K562 (cell line): ENCODE measurements at regions not wholly inside any gene's neighbourhood (a gene's known extent, or its start where the extent isn't known, plus 50 kb on each side); places are given as distances from the start of the nearest gene placed in this dataset.

ENCODE experiments used
- ATAC-seq: fragments of 200-7000 bp; cut with Tn5 transposase; 3 replicates; pipeline ENCODE4 v1.9.1; 2020; ENCODE audit warnings: moderate library complexity
- BruUV-seq: library from RNA; stranded (reverse); fragments of 400-500 nt; replicated peaks from 2 replicates; lab custom pipeline; 2021; lab: Mats Ljungman, UMichigan
- CTCF ChIA-PET: fragments of 300-600 bp; formaldehyde crosslinking; extraction: SDS; loops from one replicate; lab custom pipeline; 2021; ENCODE audit warnings: low intra/inter-chr PET ratio; lab: Yijun Ruan, JAX
- POLR2A ChIA-PET: fragments of 300-600, 350-650 bp; sonication (Branson Sonifier 250); formaldehyde crosslinking; extraction: SDS; loops from one replicate; lab custom pipeline; 2021; ENCODE audit warnings: antibody characterized with exemption, inconsistent platforms; lab: Yijun Ruan, JAX
- DNase-seq, 4 experiments: peaks; one replicate each; pipeline versions ENCODE4 v3.0.0 to v3.0.0-alpha.2; 2011 to 2018; ENCODE audit warnings: low spot score in 3 of 4, mixed read lengths in 3 of 4; ENCODE audit errors: extremely low read depth in 1 of 4
- FAIRE-seq: peaks from 2 replicates; lab custom pipeline; 2011; peaks lifted over from hg19 to GRCh38; lab: Jason Lieb, UNC
- H2AFZ ChIP-seq: 2 replicates; pipeline ENCODE4 v1.6.0; 2011; ENCODE audit warnings: low read depth, low read length, control low read depth, inconsistent platforms
- H3K27ac ChIP-seq: fragments of 200-600 bp; 3 replicates; pipeline ENCODE4 v1.8.0; 2011; ENCODE audit warnings: low read depth, mild to moderate bottlenecking, control low read depth, inconsistent platforms, low read length, moderate library complexity, mixed read lengths; ENCODE audit errors: extremely low read depth
- H3K27me3 ChIP-seq, 2 experiments: fragments of 300-600 bp in 1 of 2; 2 replicates in 1 of 2; 3 replicates in 1 of 2; pipeline versions ENCODE4 v1.6.0 to v1.8.0; 2011; ENCODE audit warnings: inconsistent platforms in 2 of 2, low read length in 2 of 2, mild to moderate bottlenecking in 1 of 2, mixed read lengths in 1 of 2, moderate library complexity in 1 of 2; ENCODE audit not compliant: control insufficient read depth in 2 of 2, insufficient read depth in 2 of 2
- H3K36me3 ChIP-seq: fragments of 300-600 bp; 3 replicates; pipeline ENCODE4 v1.8.0; 2011; ENCODE audit warnings: mild to moderate bottlenecking, low read length, inconsistent platforms; ENCODE audit not compliant: control insufficient read depth, insufficient read depth
- H3K4me1 ChIP-seq, 2 experiments: fragments of 200-600 bp in 1 of 2; replicated peaks in 1 of 2; 2 replicates in 1 of 2; 3 replicates in 1 of 2; pipeline versions ENCODE4 v1.5.1 to v1.8.0; 2011; ENCODE audit warnings: inconsistent platforms in 2 of 2, low read length in 2 of 2, mild to moderate bottlenecking in 1 of 2, mixed read lengths in 1 of 2, moderate library complexity in 1 of 2; ENCODE audit not compliant: control insufficient read depth in 2 of 2, insufficient read depth in 2 of 2
- H3K4me2 ChIP-seq: 2 replicates; pipeline ENCODE4 v1.6.1; 2011; ENCODE audit warnings: low read length, control low read depth, inconsistent platforms, mixed read lengths; ENCODE audit not compliant: insufficient read depth
- H3K4me3 ChIP-seq: fragments of 200-600 bp; sonication (generic), shearing (Covaris generic); 2 replicates; pipeline ENCODE4 v1.5.1; 2016; ENCODE audit warnings: control low read depth, inconsistent platforms
- H3K79me2 ChIP-seq: fragments of 200-600 bp; 3 replicates; pipeline ENCODE4 v1.8.0; 2011; ENCODE audit warnings: low read length, inconsistent platforms; ENCODE audit not compliant: control insufficient read depth, insufficient read depth
- H3K9ac ChIP-seq, 2 experiments: 2 replicates each; pipeline versions ENCODE4 v1.6.0 to v1.6.1; 2011; ENCODE audit warnings: low read depth in 2 of 2, low read length in 2 of 2, control low read depth in 1 of 2, inconsistent platforms in 1 of 2, mild to moderate bottlenecking in 1 of 2, mixed read lengths in 1 of 2; ENCODE audit not compliant: insufficient read depth in 1 of 2
- H3K9me1 ChIP-seq: one replicate; pipeline ENCODE4 v1.6.0; 2011; ENCODE audit warnings: inconsistent platforms, mild to moderate bottlenecking, low read length, moderate library complexity; ENCODE audit not compliant: control insufficient read depth, insufficient read depth
- H3K9me3 ChIP-seq: replicated peaks from 2 replicates; pipeline ENCODE4 v1.5.1; 2011; ENCODE audit warnings: low read depth, low read length, inconsistent platforms; ENCODE audit not compliant: control insufficient read depth, insufficient read depth
- H4K20me1 ChIP-seq: replicated peaks from 2 replicates; pipeline ENCODE4 v1.6.1; 2011; ENCODE audit warnings: low read length, inconsistent platforms, mixed read lengths; ENCODE audit not compliant: control insufficient read depth, insufficient read depth
- CTCF ChIP-seq, 3 experiments: IDR thresholded peaks in 2 of 3; conservative IDR thresholded peaks in 1 of 3; 2 replicates each; pipeline ENCODE4 v1.5.1; 2011 to 2012; ENCODE audit warnings: low read length in 3 of 3, mild to moderate bottlenecking in 3 of 3, control low read depth in 2 of 3, improper control_type of control experiment in 1 of 3, inconsistent platforms in 1 of 3, low read depth in 1 of 3, mixed read lengths in 1 of 3, moderate library complexity in 1 of 3; ENCODE audit not compliant: insufficient read depth in 2 of 3
- DIDO1 ChIP-seq: fragments of 450-650 bp; IDR thresholded peaks from 2 replicates; pipeline ENCODE4 v1.6.1; 2016; ENCODE audit warnings: low read depth, missing biosample characterization, missing genetic modification characterization
- MAZ ChIP-seq, 2 experiments: fragments of 450-650 bp in 1 of 2; sonication (generic) in 1 of 2; formaldehyde crosslinking; IDR thresholded peaks in 1 of 2; conservative IDR thresholded peaks in 1 of 2; 2 replicates each; pipeline versions ENCODE4 v1.4.0 to v1.5.0; 2020; ENCODE audit warnings: mild to moderate bottlenecking in 1 of 2, missing genetic modification reagents in 1 of 2
- STAT5A ChIP-seq: IDR thresholded peaks from 2 replicates; pipeline ENCODE4 v1.6.1; 2012; ENCODE audit warnings: low read length, inconsistent platforms, borderline replicate concordance
- SUPT5H ChIP-seq: fragments of 450-650 bp; IDR thresholded peaks from 2 replicates; pipeline ENCODE4 v1.6.1; 2016
- TAL1 ChIP-seq: fragments of 450-650 bp; IDR thresholded peaks from 2 replicates; pipeline ENCODE4 v1.6.1; 2016; ENCODE audit warnings: mild to moderate bottlenecking
- ZNF3 ChIP-seq: fragments of 250-450 bp; sonication (Bioruptor Pico); IDR thresholded peaks from 2 replicates; pipeline ENCODE4 v1.5.0; 2021; ENCODE audit warnings: mild to moderate bottlenecking, moderate library complexity
- ZNF655 ChIP-seq: fragments of 250-450 bp; sonication (Bioruptor Pico); IDR thresholded peaks from 2 replicates; pipeline ENCODE4 v1.5.0; 2021
- in situ Hi-C: fragments of 300-500 bp; cut with MboI; formaldehyde crosslinking; loops from 4 replicates; pipeline ENCODE4 v1.15.0; 2018; ENCODE audit warnings: inconsistent platforms, mixed read lengths
- intact Hi-C: fragments of 100-400 bp; cut with micrococcal nuclease; formaldehyde crosslinking; loops from 2 replicates; pipeline ENCODE4 v1.14.2; 2022
- TF ChIP-seq, protein P1 (sequence below): fragments of 450-650 bp; conservative IDR thresholded peaks from 2 replicates; pipeline ENCODE4 v1.6.1; 2016; ENCODE audit warnings: missing genetic modification characterization, low read depth, mild to moderate bottlenecking, missing compliant biosample characterization, moderate library complexity

DNA sequence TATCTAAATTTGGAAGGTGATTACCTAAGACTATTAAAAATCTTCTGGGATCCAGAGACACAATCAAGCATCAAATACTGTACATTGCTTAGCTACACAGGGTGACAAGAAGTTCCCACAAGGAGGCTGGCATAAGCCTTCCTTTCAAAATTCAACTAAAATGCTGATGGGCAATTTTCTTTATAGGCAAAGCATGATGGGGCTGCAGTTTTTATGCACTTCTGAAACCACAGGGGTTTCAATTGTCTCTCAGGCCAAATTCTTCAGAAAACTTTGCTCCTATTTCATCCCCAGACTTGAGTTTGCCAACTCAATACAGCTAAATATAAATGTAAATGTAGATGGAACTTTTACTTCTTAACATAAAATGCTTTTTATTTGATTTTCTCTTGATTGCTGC lies 241.6 kb downstream of the ZPLD1 start (continued):
- TF ChIP-seq ZNF655 (no peak), MAZ (CRISPR knock-in tag; conservative IDR thresholded peaks at IDR 0.05 in 1 of 2, IDR thresholded peaks at IDR 0.05 in 1 of 2) (no peak), ZNF3 (no peak), DIDO1 (tag) (no peak)
- TF ChIP-seq, protein P1, sequence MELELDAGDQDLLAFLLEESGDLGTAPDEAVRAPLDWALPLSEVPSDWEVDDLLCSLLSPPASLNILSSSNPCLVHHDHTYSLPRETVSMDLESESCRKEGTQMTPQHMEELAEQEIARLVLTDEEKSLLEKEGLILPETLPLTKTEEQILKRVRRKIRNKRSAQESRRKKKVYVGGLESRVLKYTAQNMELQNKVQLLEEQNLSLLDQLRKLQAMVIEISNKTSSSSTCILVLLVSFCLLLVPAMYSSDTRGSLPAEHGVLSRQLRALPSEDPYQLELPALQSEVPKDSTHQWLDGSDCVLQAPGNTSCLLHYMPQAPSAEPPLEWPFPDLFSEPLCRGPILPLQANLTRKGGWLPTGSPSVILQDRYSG (tag) = no peak

DNA sequence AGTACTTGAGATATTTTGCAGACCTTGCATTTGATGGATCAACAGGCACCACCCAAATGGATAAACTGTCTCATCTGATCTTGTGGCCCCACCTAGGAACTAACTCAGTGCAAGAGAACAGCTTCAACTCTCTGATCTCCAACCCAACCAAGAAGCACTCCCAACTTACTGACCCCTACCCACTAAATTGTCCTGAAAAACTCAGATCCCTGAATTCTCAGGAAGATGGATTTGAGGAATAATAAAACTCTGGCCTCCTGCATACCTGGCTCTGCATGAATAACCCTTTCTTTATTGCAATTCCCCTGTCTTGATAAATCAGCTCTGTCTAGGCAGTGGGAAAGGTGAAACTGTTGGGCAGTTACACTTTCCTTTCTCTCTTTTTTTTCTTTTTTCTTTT lies 247.9 kb downstream of the ZPLD1 start:
- Histone ChIP-seq H3K4me2 (no peak overlapping the region), H4K20me1 (no peaks in the 10 kb centered on the region), H3K4me3 (no peak overlapping the region), H3K9me1 (no peaks in the 10 kb centered on the region), H2AFZ (no peak overlapping the region), H3K79me2 (no peaks in the 10 kb centered on the region), H3K4me1 (no peaks in the 10 kb centered on the region), H3K9me3 (no peaks in the 10 kb centered on the region), H3K9ac (no peak overlapping the region), H3K27me3 (no peaks in the 10 kb centered on the region), H3K36me3 (no peaks in the 10 kb centered on the region), H3K27ac (no peak overlapping the region)
- DNase-seq (no peak), FAIRE-seq (no peak), ATAC-seq (no peak)
- in situ Hi-C loops (no loop called here), intact Hi-C loops (no loop called here)
- ChIA-PET CTCF (no interaction called here), POLR2A (no interaction called here)
- TF ChIP-seq SUPT5H (no peak), TAL1 (no peak), STAT5A (no peak), CTCF (IDR thresholded peaks at IDR 0.05 in 2 of 3, conservative IDR thresholded peaks at IDR 0.05 in 1 of 3; ENCODE audit: insufficient read depth in 2 of 3, low read depth in 1 of 3, low read length in 3 of 3) (no peak)
- BruUV-seq = no TSS peak
